ENCODE measurements at regions not wholly inside any gene's neighbourhood (a gene's known extent, or its start where the extent isn't known, plus 50 kb on each side); places are given as distances from the start of the nearest gene placed in this dataset.

DNA sequence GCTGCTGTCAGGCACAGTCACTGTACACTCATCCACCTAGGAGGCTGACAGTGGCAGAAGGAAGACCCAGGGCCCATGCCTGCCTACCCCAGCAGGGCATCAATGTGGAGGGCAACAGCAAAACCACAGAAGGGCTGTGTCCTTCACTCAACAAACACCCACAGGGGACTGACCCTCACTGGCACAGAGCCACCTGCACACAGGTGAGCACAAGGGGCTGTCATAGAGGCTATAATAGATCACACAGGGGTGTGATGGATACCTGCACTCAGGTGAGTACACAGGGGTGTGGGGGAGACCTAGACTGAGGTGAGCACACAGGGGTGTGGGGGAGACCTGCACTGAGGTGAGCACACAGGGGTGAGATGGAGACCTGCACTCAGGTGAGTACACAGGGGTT lies 132.8 kb upstream of the TCERG1L start:
- DNase-seq: no peak

DNA sequence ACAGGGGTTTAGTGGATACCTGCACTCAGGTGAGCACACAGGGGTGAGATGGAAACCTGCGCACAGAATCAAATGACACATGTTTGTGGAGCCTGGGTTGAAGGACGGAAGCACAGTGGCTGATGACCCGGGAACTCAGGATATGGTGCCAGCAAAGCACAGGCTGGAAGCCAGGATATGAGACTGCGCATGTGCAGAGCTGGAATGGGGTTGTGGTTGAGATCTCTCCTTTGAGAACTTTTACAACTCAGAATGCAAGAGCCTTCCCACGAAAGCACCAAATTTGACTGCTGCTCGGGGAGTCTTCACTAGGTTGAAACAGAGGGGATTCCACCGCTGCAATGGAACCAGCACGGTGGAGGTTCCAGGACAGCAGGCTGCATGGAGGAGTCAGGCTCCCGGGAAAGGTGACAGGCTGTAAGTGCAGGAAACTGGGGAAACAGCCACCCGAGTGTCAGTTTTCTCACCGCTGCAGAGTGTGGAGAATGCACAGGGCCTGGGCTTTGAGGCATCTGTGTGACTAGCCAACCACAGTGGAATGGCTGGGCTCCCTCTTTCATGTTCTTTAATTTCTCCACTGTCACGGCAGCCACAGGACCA lies 133.4 kb upstream of the TCERG1L start:
- DNase-seq: no peak

- no peak for DNase-seq
Observed at GRCh38 chr10:131445623-131446022, 134.1 kb upstream of the TCERG1L start.

DNA sequence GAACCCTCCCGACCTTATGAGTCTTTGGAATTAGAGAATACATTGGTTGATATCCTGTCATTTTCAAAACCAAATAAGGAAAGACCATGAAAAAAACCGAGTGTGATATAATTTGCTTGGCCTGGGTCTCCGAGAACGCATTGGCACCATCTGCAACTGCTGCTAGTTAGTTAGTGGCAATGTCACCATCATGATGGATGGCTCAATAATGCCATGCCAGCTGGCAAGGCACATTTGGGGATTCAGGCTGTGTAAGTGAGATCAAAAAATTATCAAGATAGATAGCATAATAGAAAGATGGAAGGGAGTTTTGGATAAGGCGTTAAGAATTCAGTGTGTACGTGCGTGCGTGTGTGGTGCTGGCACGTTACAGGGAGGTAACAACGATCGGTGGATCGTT lies 134.7 kb upstream of the TCERG1L start:
- DNase-seq: no peak

DNA sequence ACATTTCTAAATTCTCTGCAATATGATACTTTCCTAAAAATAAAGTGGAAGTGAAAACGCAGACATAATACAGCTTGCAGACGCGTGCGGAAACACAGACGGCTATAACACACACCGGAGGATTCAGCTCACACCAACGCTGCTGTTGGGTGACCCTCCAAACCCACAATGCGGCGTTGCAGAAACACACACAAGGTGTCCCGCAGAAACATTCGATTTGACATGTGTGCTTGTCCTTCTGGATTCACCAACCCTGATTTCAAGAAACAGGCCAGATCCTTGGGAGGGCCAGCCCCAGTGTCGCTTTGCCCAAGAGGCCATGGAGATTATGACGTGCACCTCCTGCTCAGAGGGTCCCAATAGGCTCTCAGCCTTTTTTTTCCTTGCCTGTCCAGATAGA lies 136.7 kb upstream of the TCERG1L start:
- no peak for DNase-seq

- no peak for DNase-seq
Observed at GRCh38 chr10:131448883-131449282, 137.4 kb upstream of the TCERG1L start.

DNA sequence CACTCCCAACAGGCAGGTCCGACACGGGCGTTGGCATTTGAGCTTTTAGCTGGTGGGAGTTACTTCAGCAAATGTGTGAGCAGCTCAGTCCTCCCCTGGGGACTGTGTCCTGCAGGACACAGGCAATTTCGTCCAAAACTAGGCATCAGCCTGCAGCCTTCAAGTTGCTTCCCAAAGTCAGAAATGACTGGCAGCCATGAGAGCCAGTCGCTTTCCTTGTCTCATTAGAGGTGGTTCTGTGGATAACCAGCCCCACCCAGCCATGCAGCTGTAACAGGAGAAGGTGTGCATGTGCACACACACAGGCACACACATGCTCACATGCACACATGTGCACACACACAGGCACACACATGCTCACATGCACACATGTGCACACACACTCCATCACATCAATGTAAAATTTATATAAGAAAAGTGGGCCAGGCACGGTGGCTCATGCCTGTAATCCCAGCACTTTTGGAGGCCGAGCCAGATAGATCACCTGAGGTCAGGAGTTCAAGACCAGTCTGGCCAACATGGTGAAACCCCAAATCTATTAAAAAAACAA lies 138.8 kb upstream of the TCERG1L start:
- no peak for DNase-seq

DNA sequence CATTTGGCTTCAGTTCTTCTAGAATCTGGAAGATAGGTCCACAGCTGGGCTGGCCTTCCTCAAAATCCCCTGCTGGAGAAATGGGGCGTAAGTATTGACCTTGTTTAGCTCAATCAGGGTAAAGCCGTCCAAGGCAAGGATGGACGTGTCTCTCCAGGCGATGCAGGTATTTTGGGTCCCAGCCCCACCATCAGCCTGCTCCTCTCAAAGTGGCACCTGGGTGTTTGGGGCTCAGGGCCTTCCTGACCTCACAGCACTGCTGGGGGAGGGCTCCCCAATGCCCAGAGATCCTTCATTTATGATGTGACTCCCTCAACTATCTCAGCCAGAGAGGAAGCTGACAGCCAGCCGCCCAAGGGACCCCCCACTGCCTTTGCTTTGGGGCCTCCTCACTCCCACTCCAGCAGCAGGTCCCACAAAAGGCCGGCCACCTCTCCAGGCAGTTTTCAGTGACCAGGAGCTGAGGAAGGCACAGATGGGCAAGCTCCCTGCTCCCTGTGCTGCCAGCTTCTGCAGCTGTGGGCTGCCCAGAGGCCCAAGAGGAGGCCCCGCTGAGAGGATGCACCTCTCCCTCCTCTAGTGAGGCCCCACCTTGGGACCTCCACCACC lies 140.0 kb upstream of the TCERG1L start:
- DNase-seq: no peak

DNA sequence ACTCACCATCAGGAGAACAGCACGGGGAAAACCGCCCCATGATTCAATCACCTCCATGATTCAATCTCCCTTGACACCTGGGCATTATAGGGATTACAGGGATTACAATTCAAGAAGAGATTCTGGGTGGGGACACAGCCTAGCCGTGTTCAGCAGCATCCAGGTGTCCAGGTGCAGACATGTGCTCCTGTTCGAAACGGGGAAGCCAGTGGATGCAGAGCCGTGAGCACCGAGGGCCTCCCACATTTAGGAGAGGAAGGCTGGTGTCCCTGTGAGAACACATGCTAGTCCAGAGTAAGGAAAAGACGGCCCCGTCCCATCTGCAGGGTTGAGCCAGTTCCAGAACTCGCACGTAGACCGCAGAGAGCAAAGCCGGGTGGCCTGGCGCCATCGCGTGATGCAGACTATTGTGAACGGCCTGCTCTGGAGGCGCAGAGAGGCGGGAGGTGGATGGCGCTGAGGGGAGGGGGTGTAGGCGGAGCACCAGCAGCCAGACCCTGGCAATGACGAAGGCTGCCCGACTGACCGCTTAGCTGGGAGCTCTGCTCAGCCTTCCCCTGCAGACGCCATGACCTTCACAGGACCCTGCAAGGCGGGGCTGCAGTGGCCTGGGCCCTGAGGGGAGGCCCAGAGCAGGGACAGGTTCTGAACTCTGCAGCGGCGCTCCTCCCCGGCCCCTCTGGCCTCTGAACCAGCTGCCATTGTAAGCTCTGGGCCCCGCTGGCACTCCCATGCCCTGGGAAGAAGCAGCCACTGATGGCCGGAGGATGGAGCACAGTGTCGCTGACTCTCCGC lies 141.6 kb upstream of the TCERG1L start:
- DNase-seq: peak in 38 of 58 donors; percentile 6 to 76 (median 46)

DNA sequence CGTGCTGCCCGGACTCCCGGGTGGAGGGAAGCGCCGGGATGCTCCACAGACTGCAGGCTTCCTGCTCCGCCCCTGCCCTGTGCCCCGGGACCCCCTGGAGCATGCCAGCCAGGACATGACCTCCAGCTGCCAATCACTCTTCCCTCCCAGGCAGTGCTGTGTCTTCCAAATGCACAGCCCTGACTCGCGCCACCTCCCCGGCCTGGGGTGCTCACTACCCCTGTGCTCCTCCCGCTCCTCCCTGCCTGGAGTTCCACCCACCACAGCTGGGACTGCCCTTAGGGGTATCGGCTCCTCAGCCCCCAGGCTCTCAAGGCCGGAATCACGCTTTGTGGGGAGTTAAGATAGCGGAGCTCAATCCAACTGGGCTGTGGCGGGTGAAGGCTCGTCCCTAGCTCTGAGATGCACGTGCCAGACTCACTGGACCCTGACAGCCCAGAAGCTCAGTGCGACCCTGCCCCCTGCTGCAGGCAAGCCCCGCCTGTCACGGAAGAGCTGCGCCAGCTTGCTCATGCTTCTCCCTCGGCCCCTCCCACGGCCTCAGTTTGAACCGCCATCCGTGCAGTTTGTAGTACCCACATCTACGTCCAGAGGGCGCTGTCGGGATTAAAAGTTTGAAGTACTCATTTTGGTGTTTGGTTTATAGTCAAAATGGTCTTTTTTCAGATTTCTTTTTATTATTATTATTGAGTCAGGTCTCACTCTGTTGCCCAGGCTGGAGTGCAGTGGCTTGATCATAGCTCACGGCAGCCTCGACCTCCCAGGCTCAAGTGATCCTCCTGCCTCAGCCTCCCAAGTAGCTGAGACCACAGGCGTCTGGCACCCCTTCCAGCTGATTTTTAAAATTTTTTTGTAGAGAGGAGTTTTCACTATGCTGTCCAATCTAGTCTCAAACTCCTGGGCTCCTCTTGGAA lies 142.5 kb upstream of the TCERG1L start:
- DNase-seq: peak in 54 of 58 donors; percentile 15 to 87 (median 54)

- DNase-seq: no peak
Observed at GRCh38 chr10:131456411-131456810, 144.9 kb upstream of the TCERG1L start.

DNA sequence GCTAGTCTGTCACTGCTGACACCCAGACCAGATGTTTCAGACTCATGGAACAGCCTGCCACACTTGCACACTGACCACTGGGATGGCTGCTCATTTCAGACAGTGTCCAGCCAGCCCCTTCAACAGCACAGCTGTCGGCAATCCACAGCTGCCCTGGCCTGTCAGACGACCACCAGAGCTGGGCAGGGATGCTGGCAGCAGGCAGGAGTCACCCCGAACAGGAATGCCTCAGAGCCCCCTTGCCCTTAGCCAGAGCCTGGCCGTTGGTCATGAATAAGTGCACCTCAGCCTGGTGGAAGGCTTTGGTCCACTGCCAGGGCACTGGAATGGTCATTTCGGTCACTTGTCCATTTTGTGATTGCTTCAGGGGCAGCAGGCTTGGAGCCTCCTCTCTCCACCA lies 149.6 kb upstream of the TCERG1L start:
- DNase-seq: no peak

DNA sequence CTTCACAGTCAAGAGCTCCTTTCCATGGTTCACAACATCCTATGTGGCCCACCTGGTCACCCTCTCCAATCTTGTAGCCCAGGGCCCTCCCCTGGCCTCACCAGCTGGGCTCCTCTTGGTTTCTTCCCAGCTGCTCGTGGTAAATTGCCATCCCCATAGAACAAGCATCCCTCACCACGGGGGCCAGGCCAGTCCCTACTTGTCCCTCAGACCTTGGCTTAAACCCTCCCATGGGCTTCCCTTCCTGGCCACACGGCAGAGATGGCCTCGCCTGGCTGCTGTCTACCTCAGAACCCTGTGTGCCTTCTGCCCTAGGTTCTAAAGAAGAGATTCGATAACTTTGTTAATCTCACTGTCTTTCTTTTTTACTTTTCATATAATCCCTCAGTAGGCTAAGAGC lies 153.3 kb upstream of the TCERG1L start:
- DNase-seq: no peak

DNA sequence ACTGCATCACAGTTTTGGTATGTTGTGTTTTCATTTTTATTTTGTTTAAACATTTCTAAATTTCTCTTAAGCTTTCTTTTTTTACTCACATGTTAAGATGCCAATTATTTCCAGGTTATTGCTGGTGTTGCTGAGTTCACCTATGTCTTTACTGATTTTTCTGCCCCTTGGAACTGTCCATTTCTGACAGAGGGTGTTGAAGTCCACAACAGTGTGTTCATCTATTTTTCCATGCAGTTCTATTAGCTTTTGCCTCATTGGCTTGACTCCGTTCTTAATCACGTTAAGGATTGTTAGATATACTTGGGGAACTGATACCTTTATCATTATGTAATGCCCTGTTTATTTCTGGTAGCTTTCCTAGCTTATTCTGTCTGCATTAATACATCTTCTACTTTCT lies 158.0 kb upstream of the TCERG1L start:
- no peak for DNase-seq

- DNase-seq: no peak
Observed at GRCh38 chr10:131473645-131474044, 162.1 kb upstream of the TCERG1L start.

DNA sequence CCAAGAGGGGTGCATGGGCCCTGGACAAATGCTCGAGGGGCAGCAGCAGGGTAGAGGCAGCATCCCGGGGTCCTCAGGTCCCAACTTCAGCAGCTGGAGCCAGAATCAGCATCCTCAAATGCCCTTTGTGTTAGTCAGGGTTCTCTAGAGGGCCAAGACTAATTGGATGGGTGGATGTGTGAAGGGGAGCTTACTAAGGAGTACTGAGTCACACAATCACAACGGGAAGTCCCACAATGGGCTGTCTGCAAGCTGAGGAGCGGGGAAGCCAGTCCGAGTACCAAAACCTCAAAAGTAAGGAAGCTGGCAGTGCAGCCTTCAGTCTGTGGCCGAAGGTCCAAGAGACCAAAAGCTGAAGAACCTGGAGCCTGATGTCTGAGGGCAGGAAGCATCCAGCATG lies 162.9 kb upstream of the TCERG1L start:
- no peak for DNase-seq

- no peak for DNase-seq
Observed at GRCh38 chr10:131475043-131475442, 163.5 kb upstream of the TCERG1L start.

DNA sequence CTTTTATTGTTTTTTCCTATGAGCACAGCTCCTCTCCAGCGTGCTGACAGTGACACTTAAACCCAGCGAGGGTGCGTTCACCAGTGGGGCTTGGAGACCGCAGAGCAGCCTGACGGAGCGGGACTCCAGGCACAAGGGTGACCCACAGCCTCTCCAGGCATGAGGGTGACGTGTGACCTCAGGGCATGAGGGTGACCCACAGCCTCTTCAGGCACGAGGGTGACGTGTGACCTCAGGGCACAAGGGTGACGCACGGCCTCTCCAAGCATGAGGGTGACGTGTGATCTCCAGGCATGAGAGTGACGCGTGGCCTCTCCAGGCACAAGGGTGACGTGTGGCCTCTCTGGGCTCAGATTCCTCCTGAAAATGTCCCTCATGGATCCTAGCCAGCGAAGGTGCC lies 164.3 kb upstream of the TCERG1L start:
- DNase-seq: no peak

- DNase-seq: no peak
Observed at GRCh38 chr10:131477457-131478121, 166.1 kb upstream of the TCERG1L start.

DNA sequence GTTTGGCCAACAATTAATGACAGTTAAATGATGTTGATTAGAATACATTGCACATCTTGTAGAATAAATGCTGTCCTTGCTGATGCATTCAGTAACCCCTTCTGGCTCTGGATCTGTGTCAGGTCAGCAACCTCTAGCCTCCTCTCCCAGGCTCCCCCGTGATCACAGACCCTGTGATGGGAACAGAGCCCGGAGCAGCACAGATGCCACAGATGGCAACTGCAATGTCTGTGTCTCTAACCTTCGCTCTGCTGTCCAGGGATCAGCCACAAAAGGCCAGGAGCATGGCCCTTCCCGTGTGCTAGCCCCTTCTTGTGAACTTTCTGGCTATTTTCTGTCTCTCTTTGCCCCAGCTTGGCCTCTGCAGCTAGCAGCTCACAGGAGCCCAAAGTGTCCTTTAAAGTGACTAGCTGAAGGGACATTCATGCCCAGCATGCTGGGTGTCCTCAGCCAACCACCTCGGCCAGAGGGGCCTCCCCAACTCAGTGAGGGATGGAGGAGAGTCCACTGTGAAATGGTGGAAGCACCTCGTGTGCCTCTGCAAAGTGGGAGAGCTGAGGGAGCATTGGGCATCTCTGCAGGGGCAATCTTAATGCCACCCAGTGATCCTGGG lies 167.0 kb upstream of the TCERG1L start:
- no peak for DNase-seq
